ENCODE measurements at regions not wholly inside any gene's neighbourhood (a gene's known extent, or its start where the extent isn't known, plus 50 kb on each side); places are given as distances from the start of the nearest gene placed in this dataset.

GRCh38 chr12:116425256-116426193, 133.7 kb upstream of the MAP1LC3B2 start:
- no peak for TF ChIP-seq SRF (IDR thresholded peaks at IDR 0.05; ENCODE audit: low read depth, low read length)
- TF ChIP-seq CHD2 (IDR thresholded peaks at IDR 0.05; ENCODE audit: low read depth, low read length), result no peak
- TF ChIP-seq CTCF (CRISPR knock-in tag; IDR thresholded peaks at IDR 0.05), result no peak
- TF ChIP-seq KLF15 (CRISPR knock-in tag; IDR thresholded peaks at IDR 0.05; ENCODE audit: borderline replicate concordance), result no peak
- no peak for TF ChIP-seq FOXJ3 (CRISPR knock-in tag; IDR thresholded peaks at IDR 0.05; ENCODE audit: borderline replicate concordance)
- TF ChIP-seq POLR2A (IDR thresholded peaks at IDR 0.05; ENCODE audit: insufficient read depth in 1 of 2, low read depth in 2 of 2, low read length in 2 of 2), result no peak
- no peak for TF ChIP-seq FOSL1 (CRISPR knock-in tag; IDR thresholded peaks at IDR 0.05; ENCODE audit: borderline replicate concordance)
- TF ChIP-seq ZNF75D (CRISPR knock-in tag; IDR thresholded peaks at IDR 0.05; ENCODE audit: borderline replicate concordance), result no peak
- TF ChIP-seq ZNF564 (CRISPR knock-in tag; IDR thresholded peaks at IDR 0.05), result no peak
- no peak for TF ChIP-seq RFX5 (IDR thresholded peaks at IDR 0.05; ENCODE audit: low read depth, low read length)
- TF ChIP-seq, protein P1, sequence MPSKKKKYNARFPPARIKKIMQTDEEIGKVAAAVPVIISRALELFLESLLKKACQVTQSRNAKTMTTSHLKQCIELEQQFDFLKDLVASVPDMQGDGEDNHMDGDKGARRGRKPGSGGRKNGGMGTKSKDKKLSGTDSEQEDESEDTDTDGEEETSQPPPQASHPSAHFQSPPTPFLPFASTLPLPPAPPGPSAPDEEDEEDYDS (CRISPR knock-in tag; IDR thresholded peaks at IDR 0.05), result no peak
- no peak for TF ChIP-seq HIVEP1 (CRISPR knock-in tag; IDR thresholded peaks at IDR 0.05)
- TF ChIP-seq SP1 (IDR thresholded peaks at IDR 0.05), result no peak
- no peak for TF ChIP-seq SP1 (CRISPR knock-in tag; IDR thresholded peaks at IDR 0.05)
